ENCODE measurements at regions not wholly inside any gene's neighbourhood (a gene's known extent, or its start where the extent isn't known, plus 50 kb on each side); places are given as distances from the start of the nearest gene placed in this dataset.
"Not testable (repeated sequence)": the region's sequence is repeated elsewhere in the genome, so short reads cannot be mapped to it uniquely, and the experiment has no call there.

DNA sequence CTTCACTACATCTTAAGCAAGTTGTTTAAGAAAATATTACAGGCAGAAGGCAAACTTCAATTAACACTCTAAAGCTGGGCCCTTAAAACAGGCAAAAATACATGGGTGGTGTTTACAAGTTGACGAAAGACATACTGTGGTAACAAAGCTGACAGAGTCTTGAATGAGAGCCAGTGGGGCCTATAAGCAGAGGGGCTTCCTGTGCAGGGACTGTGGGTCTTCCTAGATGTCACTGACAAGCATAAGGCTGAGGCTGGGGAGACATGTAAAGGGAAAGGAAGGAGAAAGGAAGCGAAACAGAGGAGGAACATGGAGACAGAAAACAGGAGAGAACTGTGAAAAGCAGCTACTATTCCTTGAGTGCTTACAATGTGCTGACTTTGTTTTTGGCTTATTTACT, 308.0 kb upstream of the RPS23 start:
- Histone ChIP-seq H3K4me3 (no peak overlapping the region), H3K36me3 (no peaks in the 10 kb centered on the region), H3K27ac (no peak overlapping the region), H3K4me1 (no peaks in the 10 kb centered on the region), H3K9me3 (peaks cover 0 to 33% (median 20%) of the 10 kb centered on the region in 8 donors), H3K27me3 (replicated peaks in 1 of 7) (no peaks in the 10 kb centered on the region)
- no peak for DNase-seq
- intact Hi-C loops (cut with DNase I; ENCODE audit: low total_unique reads), result no loop called here
- 56 to 67% (median 59%) methylated on average over 2 of the region's 2 CpGs for WGBS, 5 donors
- TF ChIP-seq, protein P1, sequence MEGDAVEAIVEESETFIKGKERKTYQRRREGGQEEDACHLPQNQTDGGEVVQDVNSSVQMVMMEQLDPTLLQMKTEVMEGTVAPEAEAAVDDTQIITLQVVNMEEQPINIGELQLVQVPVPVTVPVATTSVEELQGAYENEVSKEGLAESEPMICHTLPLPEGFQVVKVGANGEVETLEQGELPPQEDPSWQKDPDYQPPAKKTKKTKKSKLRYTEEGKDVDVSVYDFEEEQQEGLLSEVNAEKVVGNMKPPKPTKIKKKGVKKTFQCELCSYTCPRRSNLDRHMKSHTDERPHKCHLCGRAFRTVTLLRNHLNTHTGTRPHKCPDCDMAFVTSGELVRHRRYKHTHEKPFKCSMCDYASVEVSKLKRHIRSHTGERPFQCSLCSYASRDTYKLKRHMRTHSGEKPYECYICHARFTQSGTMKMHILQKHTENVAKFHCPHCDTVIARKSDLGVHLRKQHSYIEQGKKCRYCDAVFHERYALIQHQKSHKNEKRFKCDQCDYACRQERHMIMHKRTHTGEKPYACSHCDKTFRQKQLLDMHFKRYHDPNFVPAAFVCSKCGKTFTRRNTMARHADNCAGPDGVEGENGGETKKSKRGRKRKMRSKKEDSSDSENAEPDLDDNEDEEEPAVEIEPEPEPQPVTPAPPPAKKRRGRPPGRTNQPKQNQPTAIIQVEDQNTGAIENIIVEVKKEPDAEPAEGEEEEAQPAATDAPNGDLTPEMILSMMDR (IDR thresholded peaks at IDR 0.05 in 8 of 11, conservative IDR thresholded peaks at IDR 0.05 in 3 of 11), result no peak
- no peak for TF ChIP-seq POLR2AphosphoS5 (IDR thresholded peaks at IDR 0.05)
- no peak for TF ChIP-seq POLR2A (IDR thresholded peaks at IDR 0.05)

DNA sequence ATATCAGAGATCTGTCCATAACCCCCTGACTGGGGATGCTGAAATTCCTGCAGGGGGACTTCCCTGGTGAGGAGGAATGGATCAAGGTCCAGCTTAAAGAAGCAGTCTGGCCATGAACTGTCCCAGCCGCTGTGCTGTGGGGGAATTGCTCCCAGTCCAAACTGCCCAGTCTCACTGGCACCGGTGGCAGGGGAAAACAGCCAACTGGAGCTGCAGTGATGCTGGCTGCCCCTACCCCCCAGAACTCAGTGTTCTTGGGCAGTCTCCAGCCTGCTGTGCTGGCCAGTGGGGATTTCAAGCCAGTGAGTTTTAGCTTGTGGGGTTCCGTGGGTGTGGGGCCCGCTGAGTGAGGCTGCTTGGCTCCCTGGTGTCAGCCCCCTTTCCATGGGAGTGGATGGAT, 306.5 kb upstream of the RPS23 start:
- 65 to 94% (median 89%) methylated on average over 3 to 4 of the region's 4 CpGs for WGBS, 5 donors
- Histone ChIP-seq H3K27ac (no peak overlapping the region), H3K36me3 (no peaks in the 10 kb centered on the region), H3K4me1 (no peaks in the 10 kb centered on the region), H3K9me3 (peaks cover 0 to 33% (median 22%) of the 10 kb centered on the region in 8 donors), H3K27me3 (replicated peaks in 1 of 7) (no peaks in the 10 kb centered on the region), H3K4me3 (no peak overlapping the region)
- peak; percentile 46 for DNase-seq
- TF ChIP-seq, protein P1 (IDR thresholded peaks at IDR 0.05 in 8 of 11, conservative IDR thresholded peaks at IDR 0.05 in 3 of 11), result no peak
- TF ChIP-seq POLR2A (IDR thresholded peaks at IDR 0.05) (no peak), POLR2AphosphoS5 (IDR thresholded peaks at IDR 0.05) (no peak)
- intact Hi-C loops (cut with DNase I; ENCODE audit: low total_unique reads), result no loop called here

DNA sequence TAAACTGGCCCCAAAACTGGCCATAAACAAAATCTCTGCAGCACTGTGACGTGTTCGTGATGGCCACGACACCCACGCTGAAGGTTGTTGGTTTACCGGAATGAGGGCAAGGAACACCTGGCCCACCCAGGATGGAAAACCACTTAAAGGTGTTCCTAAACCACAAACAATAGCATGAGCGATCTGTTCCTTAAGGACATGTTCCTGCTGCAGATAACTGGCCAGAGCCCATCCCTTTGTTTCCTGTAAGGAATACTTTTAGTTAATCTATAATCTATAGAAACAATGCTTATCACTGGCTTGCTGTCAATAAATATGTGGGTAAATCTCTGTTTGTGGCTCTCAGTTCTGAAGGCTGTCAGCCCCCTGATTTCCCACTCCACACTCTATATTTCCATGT, 305.2 kb upstream of the RPS23 start:
- H3K4me3 ChIP-seq; intact Hi-C loops (cut with DNase I; ENCODE audit: low total_unique reads); H3K27ac ChIP-seq; H3K4me1 ChIP-seq; H3K36me3 ChIP-seq; DNase-seq; H3K27me3 ChIP-seq (replicated peaks in 1 of 7): not testable (repeated sequence)
- WGBS, 5 donors, result 88 to 93% (median 90%) methylated on average over 6 of the region's 6 CpGs
- H3K9me3 ChIP-seq, result peaks cover 0 to 33% (median 22%) of the 10 kb centered on the region in 8 donors

DNA sequence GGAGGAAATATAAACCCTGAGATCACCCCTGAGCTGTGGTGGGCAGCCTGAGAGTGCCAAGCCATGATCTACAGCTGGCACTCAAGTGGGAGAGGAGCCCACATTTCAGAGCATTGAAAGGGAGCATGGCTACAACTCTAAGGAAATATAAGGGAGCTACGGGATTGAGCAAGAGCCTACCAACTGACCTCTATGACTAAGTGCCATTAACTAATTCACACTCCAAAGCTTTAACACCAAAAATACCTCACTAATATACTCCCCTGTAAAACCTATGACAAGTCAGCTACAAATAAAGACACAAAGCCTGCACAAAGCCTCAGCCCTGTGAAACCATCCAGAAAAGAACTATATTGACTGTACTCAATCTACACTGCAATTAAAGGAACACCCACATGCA, 286.8 kb upstream of the RPS23 start:
- TF ChIP-seq POLR2AphosphoS5 (IDR thresholded peaks at IDR 0.05) (no peak), POLR2A (IDR thresholded peaks at IDR 0.05) (no peak)
- TF ChIP-seq, protein P1 (IDR thresholded peaks at IDR 0.05 in 8 of 11, conservative IDR thresholded peaks at IDR 0.05 in 3 of 11), result no peak
- H3K36me3 ChIP-seq, result no peaks in the 10 kb centered on the region
- WGBS, 5 donors, result 62 to 94% (median 90%) methylated on average over 1 of the region's 1 CpG
- intact Hi-C loops (cut with DNase I; ENCODE audit: low total_unique reads), result no loop called here
- no peak overlapping the region for H3K27ac ChIP-seq
- no peak overlapping the region for H3K4me3 ChIP-seq
- no peak for DNase-seq
- no peaks in the 10 kb centered on the region for H3K9me3 ChIP-seq
- no peaks in the 10 kb centered on the region for H3K4me1 ChIP-seq
- H3K27me3 ChIP-seq (replicated peaks in 1 of 7), result no peaks in the 10 kb centered on the region

DNA sequence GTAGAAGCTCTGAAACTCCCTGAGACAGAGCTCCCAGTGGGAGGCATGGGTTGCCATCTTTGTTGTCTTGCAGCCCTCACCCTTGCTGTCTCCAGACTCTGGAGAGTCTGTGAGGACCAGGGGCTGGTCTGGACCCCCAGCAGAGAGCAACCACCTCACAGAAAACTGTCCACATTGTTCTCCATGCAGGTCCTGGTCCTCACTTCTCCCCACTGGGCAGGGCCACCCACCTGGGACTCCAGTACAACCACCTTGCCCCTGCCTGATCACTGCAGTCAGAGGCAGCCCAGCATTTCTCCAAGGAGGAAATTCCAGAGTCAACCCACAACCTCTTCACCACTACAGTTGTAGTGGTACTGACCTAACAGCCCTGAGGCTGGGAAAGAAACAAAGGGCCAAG, 285.6 kb upstream of the RPS23 start:
- no peak overlapping the region for H3K27ac ChIP-seq
- H3K27me3 ChIP-seq (replicated peaks in 1 of 7), result no peaks in the 10 kb centered on the region
- H3K9me3 ChIP-seq, result no peaks in the 10 kb centered on the region
- H3K4me1 ChIP-seq, result no peaks in the 10 kb centered on the region
- DNase-seq, result no peak
- TF ChIP-seq POLR2A (IDR thresholded peaks at IDR 0.05), result no peak
- no peak for TF ChIP-seq POLR2AphosphoS5 (IDR thresholded peaks at IDR 0.05)
- TF ChIP-seq, protein P1 (IDR thresholded peaks at IDR 0.05 in 8 of 11, conservative IDR thresholded peaks at IDR 0.05 in 3 of 11), result no peak
- H3K4me3 ChIP-seq, result no peak overlapping the region
- intact Hi-C loops (cut with DNase I; ENCODE audit: low total_unique reads), result no loop called here
- no peaks in the 10 kb centered on the region for H3K36me3 ChIP-seq
